Stimulated activated CD4-positive, alpha-beta T cell treated with anti-CD3 and anti-CD28 coated beads, Interleukin-2, amount 100 ng/mL, for 48 hours (primary cell): ENCODE measurements at regions not wholly inside any gene's neighbourhood (a gene's known extent, or its start where the extent isn't known, plus 50 kb on each side); places are given as distances from the start of the nearest gene placed in this dataset.

ENCODE experiments used
- DNase-seq, 2 donors: peaks; one replicate each; pipeline ENCODE4 v3.0.0-alpha.2; 2020

DNA sequence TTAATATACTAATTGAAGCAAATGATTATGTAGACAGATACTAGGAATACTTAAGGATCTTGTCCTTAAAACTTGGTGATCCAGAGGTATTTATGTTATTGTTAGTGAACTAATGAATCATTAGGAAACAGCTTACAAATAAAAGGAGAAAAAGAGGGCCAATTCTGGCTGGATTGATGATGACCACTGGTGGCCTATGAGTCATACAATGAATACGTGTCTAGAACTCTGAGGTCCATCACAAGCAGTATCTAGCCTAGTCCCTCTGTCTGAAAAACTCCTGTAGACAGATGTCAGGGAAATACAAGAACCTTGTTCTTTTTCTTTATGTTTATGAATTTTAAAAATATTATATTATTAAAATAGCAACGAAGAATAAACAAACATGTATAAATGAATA, 51.7 kb upstream of the RTL1 start:
- no peak for DNase-seq

DNA sequence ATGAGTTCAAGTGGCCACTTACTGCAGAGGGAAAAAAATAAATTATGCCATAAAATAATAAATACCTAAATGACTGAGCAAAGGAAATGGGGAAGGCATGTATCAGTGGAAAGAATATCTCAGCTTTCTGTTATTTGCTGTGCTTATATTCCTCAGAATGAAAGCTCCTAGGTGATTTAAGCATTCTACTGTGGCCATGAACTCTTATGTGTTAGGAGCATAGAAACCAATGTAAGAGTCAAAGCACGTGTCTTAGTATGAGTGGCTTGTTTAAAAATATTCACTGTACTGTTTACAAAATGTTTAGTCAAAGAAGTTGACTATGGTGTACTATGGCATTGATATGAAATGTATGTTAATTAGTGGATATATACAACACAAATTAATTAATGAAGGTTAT, 59.0 kb upstream of the RTL1 start:
- no peak for DNase-seq

DNA sequence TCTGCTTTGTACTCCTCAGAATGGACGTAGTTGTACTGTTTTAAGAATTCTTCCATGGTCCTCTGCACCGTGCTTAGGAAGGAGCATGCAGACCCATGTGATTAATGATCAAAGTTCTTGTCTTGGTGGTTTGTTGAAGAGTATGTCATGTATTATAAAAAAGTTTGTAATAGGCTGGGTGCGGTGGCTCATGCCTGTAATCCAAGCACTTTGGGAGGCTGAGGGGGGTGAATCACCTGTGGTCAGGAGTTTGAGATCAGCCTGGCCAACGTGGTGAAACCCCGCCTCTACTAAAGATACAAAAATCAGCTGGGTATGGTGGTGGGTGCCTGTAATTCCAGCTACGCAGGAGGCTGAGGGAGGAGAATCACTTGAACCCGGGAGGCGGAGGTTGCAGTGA, 61.8 kb upstream of the RTL1 start:
- DNase-seq: no peak

DNA sequence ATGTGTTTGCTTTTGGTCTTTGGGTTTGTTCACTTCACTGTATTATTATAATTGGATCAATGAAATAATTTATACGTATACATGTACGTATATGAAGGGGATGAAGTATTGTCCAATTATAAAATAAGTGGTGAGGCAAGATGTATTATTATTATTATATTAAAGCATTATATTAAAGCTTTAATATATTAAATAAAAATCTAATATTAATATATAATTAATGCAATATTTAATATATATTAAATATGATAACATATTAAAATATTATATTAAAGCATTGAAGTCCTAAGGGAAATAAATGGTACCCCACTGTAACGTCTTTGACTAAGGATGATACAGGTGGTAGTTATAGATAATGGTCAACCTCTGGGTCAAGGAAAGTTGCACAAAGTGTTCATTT, 63.7 kb upstream of the RTL1 start:
- no peak for DNase-seq

DNA sequence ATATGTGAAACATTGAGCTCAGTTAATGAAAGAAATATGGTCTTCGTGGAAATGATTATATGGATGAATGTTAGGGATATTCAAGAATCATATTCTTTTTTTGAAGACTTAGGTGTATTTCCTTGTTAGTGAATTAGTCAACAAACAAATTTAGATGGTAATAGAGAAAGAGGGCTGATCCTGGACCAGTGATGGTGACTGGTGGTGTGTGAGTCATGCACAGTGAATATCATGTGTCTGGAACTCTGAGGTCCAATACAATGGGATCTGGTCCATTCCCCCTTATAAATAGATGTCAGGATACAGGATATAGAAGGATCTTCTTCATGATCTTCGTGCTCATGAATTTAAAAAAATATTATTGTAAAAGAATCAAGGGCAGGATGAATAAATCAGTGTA, 64.4 kb upstream of the RTL1 start:
- no peak for DNase-seq

DNA sequence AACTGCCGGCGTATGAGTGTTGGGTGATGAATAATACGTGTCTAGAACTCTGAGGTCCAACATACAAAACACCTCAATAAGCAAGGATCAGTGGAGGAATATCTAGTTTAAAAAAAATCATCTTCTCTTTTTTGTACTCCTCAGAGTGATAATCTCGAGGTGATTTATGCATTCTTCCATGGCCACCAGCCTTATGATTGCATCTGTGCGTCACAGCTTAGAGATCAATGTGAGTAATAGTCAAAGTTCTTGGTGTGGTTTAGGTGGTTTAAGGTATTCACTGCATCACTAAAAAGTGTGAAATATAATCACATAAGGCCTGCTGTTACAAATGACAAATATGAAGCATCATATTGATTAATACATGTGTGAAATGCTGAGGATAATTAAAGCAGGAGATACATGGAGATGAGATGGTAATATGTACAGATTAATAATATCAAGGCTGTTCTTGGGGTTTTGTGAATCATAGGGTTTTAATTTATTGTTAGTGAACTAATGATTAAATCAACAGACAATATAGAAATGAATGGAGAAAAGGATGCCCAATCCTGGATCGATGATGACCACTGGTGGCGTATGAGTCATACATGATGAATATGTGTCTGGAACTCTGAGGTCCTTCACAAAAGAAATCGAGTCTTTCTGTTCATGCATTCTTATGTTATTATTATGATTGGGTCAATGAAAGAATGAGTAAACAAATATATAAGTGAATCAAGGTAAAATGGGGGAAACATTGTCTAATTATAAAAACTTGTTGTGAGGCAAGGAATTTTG, 68.8 kb upstream of the RTL1 start:
- DNase-seq: no peak

DNA sequence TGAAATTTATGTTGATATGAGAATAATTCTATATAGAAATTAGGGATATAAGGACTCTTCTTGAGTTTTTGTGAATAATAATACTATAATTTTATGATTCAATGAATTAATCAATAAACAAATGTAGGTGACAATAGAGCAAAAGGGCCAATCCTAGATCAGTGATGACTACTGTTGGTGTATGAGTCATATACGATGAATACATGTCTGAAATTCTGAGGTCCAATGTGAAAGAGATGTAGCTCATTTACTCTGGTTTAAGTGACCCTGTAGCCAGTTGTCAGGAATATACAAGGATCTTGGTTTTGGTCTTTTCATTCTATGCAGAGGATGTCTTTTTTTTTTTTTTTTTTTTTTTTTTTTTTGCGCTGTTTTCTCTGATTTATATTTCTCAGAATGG, 72.1 kb upstream of the RTL1 start:
- DNase-seq: no peak

GRCh38 chr14:100979079-100979478, 75.6 kb upstream of the RTL1 start:
- DNase-seq: no peak

DNA sequence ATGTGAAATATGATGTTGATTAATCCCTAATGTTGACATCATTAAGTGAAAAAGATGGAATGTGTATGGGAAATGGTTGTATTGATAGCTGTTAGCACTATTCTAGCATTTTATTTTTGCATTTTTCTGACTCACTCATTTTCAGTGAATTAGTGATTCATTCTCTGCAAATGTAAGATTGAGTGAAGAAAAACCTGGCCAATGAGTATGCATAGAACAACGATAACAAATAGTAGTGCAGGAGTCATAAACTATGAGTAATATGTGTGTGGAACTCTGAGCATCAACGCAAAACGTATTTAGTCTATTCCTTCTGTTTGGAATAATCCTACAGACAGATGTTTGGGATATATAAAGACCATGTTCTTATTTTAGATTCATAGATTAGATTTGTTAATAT, 76.3 kb upstream of the RTL1 start:
- DNase-seq: no peak

GRCh38 chr14:100980823-100981222, 77.3 kb upstream of the RTL1 start:
- no peak for DNase-seq

DNA sequence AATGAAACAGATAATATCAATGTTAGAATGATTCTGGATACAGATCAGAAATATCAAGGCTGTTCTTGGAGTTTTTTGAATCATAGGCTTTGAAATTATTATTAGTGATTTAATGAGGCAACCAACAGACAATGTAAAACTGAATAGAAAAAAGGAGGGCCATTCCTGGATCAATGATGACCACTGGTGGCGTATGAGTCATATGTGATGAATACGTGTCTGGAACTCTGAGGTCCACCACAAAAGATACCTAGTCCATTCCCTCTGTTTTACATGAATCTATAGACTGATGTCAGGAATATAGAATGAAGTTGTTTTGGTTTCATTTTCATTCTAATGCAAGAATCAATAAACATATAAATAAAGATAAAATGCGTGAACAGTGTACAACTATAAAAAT, 78.3 kb upstream of the RTL1 start:
- no peak for DNase-seq

- DNase-seq: no peak
Measured at GRCh38 chr14:100982353-100982752, 78.8 kb upstream of the RTL1 start.

GRCh38 chr14:100982762-100983161, 79.2 kb upstream of the RTL1 start:
- DNase-seq: no peak

- no peak for DNase-seq
Measured at GRCh38 chr14:100983710-100984109, 80.2 kb upstream of the RTL1 start.

- no peak for DNase-seq
Measured at GRCh38 chr14:100988011-100988410, 84.5 kb upstream of the RTL1 start.

DNA sequence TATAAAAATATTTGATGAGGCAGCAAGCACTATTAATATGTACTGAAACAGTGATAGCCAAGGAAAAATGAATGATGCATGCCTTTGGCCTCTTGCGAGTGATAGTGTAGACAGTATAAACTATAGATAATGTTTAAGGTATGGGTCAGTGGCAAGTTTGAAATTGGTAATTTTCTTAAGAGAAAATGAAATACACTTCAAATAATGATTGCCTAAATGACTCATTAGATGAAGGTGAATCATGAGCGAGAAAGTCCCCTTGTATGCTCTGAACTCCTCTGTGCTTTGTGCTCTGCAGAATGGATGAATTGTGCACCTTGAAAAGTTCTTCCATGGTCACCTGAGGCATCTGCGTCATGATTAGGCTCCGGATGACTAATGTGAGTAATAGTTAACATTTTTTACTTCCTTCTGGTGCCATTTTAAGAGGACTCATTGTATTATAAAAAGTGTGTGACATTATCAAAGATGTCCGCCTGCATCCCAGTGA, 84.9 kb upstream of the RTL1 start:
- DNase-seq: no peak

- no peak for DNase-seq
Measured at GRCh38 chr14:100988956-100989355, 85.4 kb upstream of the RTL1 start.

GRCh38 chr14:100989924-100990323, 86.4 kb upstream of the RTL1 start:
- no peak for DNase-seq

DNA sequence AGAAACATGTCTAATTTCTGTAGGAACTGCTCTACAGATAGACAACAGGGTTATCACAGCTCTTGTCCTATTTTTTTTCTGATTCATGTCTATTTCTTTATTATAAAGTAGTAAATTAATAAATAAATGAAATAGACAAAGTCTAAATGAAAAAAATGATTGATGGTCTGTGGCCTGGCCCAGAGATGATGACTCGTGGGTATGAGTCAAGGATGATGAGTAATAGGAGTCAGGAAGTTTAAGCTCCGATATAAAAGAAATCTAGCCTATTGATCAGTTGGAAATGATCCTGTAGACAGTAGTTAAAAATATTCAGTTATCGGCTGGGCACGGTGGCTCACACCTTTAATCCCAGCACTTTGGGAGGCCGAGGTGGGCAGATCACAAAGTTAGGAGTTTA, 90.6 kb upstream of the RTL1 start:
- no peak for DNase-seq

DNA sequence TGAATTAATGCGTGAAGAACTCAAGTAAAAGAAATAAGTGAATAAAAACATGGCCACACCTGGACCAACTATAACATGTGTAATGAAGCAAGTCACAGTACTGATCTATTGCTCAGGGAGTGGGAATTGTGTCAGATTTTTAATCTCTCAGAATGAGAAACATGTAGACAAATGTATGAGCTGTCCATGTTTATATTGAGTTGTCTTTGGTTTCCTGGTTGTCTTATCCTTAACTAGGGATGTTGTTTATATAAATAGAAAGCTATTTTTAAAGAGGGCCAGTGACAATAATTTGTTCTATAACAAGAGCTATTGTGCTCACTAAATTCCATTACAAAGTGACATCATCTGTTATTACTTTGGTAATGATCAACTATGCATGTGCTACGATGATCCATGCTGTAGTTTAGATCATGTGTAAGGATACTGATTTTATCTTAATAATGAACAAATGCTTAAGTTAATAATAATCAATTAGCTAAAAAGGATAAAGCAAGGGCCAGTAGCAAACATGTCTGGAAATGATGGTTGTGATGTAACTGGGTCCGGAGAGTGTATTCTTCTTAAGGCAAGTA, 91.3 kb upstream of the RTL1 start:
- no peak for DNase-seq

- no peak for DNase-seq
Measured at GRCh38 chr14:101000711-101001250, 97.3 kb upstream of the RTL1 start.

GRCh38 chr14:101001311-101002069, 98.0 kb upstream of the RTL1 start:
- DNase-seq: no peak

GRCh38 chr14:101002738-101003137, 99.2 kb upstream of the RTL1 start:
- DNase-seq: no peak

- DNase-seq: no peak
Measured at GRCh38 chr14:101004176-101004575, 100.7 kb upstream of the RTL1 start.
